GM19397 (cell line): ENCODE measurements at regions not wholly inside any gene's neighbourhood (a gene's known extent, or its start where the extent isn't known, plus 50 kb on each side); places are given as distances from the start of the nearest gene placed in this dataset.
"Not testable (repeated sequence)": the region's sequence is repeated elsewhere in the genome, so short reads cannot be mapped to it uniquely, and the experiment has no call there.

Source experiments
- ATAC-seq: cut with Tn5 transposase; IDR thresholded peaks from one replicate; pipeline ENCODE4 v1.9.1; 2021; ENCODE audit warnings: mild to moderate bottlenecking, moderate library complexity; ENCODE audit not compliant: unreplicated experiment

DNA sequence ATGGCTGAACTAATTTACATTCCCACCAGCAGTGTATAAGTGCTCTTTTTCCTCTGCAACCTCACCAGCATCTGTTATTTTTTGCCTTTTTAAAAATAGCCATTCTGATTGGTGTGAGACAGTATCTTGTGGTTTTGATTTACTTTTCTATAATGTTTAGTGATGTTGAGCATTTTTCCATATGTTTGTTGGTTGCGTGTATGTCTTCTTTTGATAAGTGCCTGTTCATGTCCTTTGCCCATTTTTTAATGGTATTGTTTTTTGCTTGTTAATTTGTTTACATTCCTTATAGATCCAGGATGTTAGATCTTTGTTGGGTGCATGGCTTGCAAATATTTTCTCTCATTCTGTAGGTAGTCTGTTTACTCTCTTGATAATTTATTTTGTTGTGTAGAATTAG is 169.9 kb downstream of the PRL start:
- no peak for ATAC-seq

DNA sequence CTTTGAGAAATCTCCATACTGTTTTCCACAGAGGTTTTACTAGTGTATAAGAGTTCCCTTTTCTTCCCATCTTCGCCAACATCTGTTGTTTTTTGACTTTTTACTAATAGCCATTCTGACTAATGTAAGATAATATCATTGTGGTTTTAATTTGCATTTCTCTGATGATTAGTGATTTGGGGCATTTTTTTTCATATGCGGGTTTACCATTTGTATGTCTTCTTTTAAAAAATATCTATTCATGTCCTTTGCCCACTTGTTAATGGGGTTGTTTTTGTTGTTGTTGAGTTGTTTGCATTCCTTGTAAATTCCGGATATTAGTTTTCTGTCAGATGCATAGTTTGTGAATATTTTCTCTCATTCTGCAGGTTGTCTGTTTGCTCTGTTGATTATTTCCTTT is 167.1 kb downstream of the PRL start:
- ATAC-seq: no peak

DNA sequence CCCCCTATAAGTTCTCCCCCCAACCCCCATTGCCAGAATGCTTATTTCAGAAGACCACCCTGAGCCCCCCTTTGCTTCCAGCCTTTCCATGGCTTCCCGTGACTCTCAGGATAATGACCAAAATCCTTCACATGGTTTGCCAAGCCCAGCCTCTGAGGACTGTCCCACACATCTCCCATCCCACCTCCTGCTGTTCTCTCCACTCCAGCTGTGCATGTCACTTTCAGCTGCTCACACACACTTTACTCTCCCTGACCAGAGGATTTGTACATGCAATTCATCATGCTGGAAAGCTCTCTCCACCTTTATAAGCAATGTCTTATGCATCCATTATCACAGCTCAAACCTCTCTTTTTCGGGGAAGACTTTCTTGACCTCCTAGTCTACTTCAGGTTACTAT is 164.2 kb downstream of the PRL start:
- ATAC-seq: no peak

DNA sequence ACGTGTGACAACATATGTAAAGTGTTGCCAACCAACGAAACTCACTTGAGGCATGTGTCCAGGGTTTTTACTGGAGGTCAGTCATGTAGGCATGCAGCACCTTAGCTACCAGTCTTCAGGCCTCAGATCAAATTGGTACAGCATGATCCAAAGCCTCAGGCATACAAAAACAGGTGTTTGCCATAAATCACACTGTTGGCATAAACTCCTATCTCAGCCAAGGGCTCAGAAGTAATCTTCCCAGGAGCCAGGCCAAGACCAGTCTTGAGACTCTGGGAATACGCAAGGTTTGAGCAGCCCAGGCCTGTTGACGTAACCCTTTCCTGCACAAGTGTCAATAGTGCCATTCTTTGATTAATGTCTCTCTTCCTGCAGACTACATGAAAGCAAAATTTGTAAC is 163.5 kb downstream of the PRL start:
- no peak for ATAC-seq

DNA sequence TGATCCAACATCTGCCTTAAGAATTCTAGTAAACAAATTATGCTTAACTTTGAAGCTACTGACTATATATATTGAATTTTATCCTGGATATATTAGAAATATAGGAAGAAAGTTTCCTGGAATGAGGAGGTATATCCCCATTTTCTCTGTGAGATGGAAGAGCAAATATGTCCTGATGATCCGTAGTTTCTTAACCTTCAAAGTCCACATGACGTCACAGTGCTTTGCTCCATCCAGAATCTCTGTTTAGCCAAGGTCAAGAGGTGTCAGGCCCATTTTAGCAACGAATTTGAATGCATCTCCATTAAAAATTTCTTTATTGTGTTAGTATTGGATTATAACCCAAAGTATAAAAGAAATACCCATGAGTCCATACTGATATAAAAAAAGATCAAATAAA is 162.5 kb downstream of the PRL start:
- no peak for ATAC-seq

DNA sequence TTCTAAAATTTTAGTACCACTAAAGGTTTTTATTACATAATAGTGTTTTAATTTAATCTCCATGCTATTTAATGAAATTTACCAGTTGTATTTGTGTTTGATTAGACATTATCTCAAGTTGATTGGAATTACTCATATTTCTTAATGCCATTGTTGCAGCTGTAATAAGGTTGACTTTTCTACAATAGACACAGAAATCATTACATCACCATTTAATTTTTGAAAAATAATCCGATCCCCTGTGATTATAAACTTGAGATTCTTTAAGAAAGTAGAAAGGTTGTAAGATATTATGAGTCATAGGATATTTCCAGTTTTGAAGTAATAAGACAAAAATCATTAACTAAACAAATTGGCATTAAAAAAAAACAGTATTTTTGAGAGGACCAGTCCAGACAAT is 161.4 kb downstream of the PRL start:
- no peak for ATAC-seq

DNA sequence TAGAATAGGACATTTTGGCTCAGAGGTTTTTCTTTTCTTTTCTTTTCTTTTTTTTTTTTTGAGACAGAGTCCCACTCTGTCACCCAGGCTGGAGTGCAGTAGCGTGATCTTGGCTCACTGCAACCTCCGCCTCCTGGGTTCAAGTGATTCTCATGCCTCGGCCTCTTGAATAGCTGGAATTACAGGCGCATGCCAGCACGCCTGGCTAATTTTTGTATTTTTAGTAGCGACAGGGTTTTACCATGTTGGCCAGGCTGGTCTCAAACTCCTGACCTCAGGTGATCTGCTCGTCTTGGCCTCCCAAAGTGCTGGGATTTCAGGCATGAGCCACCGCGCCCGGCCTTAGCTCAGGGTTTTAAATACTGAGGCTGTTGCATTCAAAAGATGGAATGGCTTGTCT is 156.1 kb downstream of the PRL start:
- ATAC-seq: not testable (repeated sequence)

DNA sequence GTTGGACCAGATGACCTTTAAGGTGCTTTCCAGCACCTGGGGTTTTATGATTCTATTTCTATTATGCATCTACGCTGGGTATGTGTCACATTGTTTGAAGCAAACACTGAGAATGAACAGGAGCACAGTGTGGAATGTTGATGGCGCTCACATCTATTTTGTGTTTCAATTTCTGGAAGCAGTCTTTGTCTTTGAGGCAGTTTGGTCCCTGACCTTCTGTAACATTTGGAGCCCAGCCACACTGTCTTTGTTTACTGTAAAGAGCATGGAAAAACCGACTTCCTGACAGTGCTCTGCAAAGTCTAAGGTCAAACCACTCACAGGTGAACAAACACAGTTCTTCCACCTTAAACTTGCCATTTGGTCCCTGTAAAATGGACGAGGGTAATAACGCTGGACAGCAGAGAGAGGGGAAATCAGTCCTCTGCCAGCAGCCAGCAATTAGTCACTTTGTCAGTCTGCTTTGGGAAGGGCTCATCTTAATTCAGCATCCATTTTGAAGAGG is 155.5 kb downstream of the PRL start:
- no peak for ATAC-seq

DNA sequence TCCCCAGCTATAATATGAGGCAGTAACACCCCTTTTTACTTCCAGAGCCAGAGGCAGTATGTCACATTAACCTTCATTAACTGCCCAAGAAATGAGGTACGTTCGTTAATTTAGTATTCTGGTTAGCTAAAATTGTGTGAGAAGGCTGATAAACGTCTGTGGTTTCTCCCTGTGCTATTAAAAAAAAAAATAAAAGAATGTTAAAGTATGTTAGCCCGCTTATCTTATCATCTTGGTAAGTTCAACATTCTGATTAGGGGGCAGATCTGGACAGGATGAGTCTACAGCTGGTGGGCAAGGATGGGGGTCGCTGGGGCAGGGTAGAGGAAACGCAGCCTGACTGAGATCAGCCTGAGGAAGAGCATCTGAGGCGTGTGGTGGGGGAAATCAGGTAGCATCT is 154.0 kb downstream of the PRL start:
- ATAC-seq: no peak

DNA sequence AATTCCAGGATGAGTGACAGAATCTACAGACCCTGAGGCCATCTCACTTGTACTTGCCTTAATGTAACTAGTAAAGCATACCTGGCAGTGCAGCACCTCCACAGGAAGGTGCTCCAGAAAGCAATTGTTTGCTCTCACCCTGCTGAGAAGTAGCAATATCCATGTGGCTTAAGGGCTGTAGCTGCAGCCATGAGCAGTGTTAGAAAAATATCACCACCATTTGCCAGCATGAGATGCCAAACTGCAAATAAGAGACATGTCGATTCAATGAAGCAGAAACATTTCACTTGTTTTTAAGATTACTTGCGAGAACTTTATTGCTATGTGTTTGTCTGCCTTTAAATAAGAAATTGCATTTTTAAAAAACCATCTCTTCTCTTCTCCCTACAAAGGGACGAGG is 151.5 kb downstream of the PRL start:
- no peak for ATAC-seq

DNA sequence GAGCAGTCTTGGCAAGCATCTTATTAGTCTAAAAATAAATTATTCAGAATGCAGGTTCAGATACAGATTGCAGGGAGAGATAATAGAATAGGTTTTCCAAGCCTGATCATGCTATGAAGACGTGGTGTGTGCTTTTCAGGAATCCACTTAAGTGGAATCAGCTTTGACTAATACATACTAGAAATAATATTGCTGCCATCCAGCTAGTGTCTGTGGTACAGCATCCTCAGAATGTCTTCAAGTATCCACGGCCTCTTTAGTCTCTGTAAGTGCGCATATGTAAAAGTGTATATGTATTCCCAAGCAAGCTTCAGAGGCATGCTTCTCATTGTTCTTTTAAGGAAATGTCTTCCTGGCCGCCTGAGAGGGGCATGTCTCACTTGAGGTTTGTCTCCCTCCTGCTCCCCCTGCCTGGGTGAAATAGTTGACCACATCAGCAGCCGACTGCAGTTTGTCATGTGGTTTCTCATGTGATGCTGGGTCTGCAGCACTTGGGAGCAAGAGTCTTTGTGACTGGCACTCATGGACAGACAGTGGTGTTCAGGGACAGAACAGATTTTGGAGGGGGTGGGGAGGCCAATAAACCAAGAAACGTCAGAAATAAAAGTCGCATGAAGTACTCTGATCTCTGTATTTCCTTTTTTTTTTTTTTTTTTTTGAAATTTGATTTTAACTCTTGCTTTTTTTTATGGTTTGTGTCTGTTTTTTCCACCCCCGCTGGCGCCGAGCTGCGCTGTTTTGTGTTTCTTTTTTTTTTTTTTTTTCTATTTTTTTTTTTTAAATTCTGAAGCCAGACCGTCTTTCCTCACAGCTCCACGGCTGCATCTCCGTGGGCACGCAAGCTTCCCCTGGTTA is 150.8 kb downstream of the PRL start:
- no peak for ATAC-seq

DNA sequence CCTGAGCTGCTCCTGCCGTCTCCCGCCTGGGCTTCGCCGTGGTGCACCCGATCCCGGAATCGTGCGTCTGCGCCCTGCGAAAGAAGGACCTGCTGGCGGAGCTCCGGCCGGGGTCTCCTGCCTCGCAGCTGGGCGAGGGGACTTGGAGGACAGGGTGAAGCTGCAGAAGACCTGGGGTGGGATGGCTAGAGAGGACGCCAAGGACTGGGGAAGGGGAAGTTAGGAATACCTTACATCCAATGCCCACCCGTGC is 150.2 kb downstream of the PRL start:
- no peak for ATAC-seq

DNA sequence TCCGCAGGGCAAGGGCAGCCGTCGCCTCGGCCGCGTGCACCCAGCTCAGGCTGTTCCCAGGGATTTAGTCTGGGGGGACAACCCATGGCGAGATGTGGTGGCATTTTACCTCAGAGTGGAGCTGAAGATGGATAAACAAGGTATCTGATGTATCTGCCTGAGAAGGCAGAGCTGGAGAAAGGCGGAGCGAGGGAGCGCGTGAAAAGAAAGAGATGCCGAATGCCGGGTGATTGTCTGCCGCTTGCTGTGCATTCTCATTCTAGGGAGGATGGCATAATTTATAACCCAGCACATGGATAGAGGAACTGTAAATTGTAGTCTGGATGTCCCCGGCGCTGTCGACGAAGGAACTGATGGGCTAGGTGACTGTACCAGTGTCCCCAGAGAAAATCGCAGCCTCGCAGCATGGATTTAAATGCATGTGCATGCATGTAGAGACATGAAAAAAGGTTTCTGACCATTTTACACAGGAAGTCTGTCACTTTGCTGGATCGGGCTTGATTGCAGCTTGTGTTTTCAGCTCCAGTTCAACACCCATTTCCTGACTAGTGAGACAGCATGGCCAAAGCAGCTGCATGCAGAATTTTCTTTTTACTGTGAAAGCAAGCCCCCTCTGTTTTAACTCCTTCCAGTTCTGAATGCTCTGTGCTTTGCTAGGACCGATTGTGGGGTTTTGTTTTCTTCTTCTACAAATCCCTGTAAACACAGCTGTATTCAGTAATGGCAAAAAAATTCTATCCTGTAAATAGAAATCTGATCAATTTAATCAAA is 149.7 kb downstream of the PRL start:
- ATAC-seq: no peak

DNA sequence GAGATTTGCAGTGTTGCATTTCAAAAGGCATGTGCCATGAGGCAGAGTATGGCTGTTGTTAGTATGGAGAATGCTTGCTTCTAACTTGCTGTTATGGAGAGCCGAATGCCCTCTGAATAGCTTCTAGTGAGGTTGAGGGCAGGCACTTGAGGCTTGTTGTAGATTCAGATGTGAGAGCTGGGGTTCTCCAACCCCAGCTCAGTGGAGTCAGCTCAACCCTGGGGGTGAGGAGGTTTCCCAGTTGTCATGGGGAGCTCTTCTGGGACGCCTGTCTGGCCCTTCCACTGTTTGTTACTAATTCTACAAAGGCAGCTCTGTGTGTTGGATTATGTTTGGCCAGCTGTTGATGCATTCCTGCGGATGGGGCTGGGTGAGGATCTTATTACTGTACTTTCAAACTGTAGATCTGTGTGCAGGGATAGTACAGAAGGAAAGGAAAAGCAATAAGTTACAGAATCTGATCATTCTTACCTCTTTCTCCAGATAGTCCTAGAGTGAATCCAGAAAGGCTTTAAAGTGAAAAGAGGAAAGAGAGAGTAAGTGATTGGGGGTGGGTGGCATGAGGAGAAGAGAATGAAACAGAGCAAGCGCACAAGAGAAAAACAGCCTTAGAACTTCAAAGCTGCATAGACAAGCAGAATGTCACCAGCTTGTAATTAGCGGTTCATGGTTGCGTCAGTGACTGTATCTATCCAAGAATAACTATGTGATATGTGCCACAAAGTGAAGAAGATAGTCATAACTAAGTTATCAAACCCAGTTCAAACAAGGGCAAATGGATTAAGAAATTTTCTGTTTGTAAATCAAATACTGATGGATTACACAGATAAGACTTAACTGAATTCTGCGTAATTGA is 148.7 kb downstream of the PRL start:
- ATAC-seq: no peak

DNA sequence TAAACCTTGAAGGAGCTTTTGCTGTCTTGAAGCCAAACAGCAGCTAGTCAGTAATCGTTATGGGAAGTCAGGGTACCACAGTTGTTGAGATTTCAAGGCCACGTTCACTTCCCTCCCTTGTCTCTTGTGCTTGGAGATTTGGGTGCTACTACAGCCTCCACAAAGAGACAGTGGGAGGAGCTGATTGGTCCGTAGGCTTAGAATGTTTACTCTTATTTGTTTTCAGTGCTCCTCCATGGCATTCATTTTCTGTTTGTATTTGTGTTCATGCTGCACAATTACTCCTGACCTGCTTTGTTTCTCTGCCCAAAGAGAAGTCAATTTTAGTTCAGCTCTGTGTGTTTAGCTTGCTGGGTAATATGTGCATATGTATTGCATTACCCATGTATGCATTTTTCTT is 147.7 kb downstream of the PRL start:
- ATAC-seq: no peak

DNA sequence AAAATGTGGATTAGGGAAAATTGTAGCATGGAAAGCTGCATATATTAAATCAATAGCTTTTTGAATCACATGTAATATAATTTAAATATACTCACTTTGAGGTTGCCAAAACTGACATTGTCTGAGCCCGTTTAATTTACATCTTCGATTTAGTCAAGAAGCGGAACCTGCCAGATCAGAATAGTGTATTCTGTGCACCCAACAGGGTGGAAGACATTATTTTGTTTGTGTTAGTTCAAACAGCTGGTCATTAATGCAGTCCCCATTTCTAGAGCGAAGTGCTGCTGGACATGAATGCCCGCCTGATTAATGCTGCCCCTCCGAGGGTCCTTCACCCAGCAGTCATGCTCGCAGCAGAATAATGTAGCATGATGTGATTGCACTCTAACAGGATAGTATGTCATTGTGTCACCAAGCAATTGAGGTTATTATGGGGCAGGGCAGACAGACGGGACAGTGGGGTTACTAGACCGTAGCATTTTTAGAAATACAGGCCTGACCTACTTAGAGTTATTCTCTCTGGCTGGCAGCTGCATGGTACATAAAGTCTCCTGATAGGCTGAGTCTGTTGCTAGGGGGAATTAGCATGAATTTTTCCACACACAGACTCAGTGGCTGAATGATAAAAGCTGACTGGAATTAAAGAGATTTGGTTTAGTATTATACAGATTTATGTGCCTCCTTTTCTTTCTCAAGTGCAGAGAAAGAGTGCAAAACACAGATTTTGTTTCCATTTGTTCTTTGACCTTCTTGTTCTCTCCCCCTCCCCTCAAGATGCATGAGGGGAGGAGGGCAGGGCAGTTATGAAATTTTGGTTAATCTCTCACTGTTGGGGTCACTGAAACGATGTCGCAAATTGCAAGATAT is 147.1 kb downstream of the PRL start:
- ATAC-seq: no peak

DNA sequence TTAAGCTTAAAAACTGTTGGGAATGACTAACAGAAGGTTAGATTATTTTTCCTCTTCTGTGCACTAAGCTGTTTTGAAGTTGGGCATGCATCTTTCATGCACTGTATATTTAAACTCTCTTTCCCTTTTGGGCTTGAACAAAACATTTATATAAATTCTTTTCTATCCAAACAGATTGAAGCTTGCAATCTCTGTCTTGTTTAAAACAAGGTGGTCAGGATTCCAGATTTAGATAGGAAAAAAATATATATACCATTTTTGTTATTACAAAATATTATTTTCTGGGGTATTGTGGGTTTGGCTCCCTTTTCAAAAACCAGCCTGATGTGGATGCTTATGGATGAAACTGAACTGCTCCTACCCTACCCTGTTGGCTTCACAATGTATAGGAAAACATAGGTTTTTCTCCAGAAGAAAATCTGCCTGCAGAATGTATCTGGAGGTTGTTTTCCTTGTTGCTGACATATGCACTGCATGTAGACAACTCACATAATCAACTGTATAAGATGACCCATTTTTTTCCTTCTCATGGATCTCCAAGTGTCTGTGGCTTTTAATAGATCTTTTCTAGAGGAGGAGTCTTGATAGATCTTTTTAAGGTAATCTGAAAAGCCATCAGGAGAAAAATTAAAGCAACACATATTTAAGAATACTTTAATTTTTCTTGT is 146.3 kb downstream of the PRL start:
- no peak for ATAC-seq

DNA sequence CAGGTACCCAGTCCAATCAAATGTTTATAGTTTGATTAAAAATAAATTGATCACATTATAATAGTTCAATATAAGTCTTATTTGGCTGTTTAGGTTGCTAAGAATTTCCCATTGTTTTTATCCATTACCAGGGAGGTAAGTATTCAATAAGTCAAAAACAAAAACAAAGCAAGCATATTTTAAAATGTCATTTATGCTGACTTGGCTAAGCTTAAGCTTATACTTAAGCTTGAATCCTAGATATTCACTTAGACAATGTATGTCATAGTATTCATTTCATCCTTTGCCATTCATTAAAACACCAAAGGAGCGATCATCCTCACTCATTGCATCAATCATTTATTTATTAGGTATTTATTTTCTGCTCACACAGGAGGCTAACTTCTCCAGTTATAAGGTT is 144.9 kb downstream of the PRL start:
- no peak for ATAC-seq

DNA sequence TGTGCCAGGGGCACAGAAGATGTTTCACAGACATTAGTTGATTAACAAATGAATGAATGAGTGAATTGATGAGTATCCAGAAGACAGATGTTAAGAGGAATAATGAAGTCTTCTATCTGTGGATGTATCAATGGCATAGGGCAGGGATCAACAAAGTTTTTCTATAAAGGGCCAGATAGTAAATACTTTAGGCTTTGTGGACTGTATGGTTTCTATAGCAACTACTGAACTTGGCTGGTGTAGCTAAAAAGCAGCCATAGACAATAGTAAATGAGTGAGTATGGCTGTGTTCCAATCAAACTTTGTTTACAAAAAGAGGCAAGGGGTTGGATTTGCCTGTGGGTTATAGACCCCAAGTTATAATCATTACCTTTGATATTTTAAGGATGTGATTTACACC is 144.0 kb downstream of the PRL start:
- ATAC-seq: no peak
